ENCODE measurements at regions not wholly inside any gene's neighbourhood (a gene's known extent, or its start where the extent isn't known, plus 50 kb on each side); places are given as distances from the start of the nearest gene placed in this dataset.

- no peak overlapping the region for H2AFZ ChIP-seq (ENCODE audit: insufficient read depth, low read length, poor library complexity)
- no peak overlapping the region for H4K12ac ChIP-seq (ENCODE audit: low read depth, low read length)
- H3K9ac ChIP-seq (ENCODE audit: low read length) = no peak overlapping the region
- no peak overlapping the region for H3K27ac ChIP-seq (ENCODE audit: low read depth, low read length)
- no peaks in the 10 kb centered on the region for H3K4me1 ChIP-seq (ENCODE audit: control insufficient read depth in 1 of 2, insufficient read depth in 2 of 2, low read length in 2 of 2)
- no peak overlapping the region for H3K18ac ChIP-seq (ENCODE audit: low read length)
- no peak overlapping the region for H2AK5ac ChIP-seq (ENCODE audit: low read length)
- H3K4me3 ChIP-seq (ENCODE audit: low read depth, low read length) = no peak overlapping the region
- no peaks in the 10 kb centered on the region for H3K36me3 ChIP-seq (ENCODE audit: control insufficient read depth in 1 of 2, insufficient read depth in 2 of 2, low read length in 2 of 2)
- no peak overlapping the region for H4K8ac ChIP-seq (ENCODE audit: low read depth, low read length)
- no peaks in the 10 kb centered on the region for H3K9me3 ChIP-seq (ENCODE audit: insufficient read depth, low read depth, low read length)
- H3K27me3 ChIP-seq (ENCODE audit: insufficient read depth, low read length) = no peaks in the 10 kb centered on the region
- H3K79me1 ChIP-seq (ENCODE audit: low read length) = no peaks in the 10 kb centered on the region
- no peak overlapping the region for H2BK5ac ChIP-seq (ENCODE audit: low read depth, low read length, poor library complexity)
- H2BK12ac ChIP-seq (ENCODE audit: low read length) = no peak overlapping the region
- no peak overlapping the region for H4K91ac ChIP-seq (ENCODE audit: low read depth, low read length)
- no peak overlapping the region for H3K23ac ChIP-seq (ENCODE audit: low read length)
- DNase-seq = no peak
- WGBS (ENCODE audit: extremely low coverage, insufficient coverage, insufficient read length) = no CpG with 5 or more reads among the region's 3 CpGs
- no peak overlapping the region for H3K14ac ChIP-seq (ENCODE audit: low read length)
- H3K4me2 ChIP-seq (ENCODE audit: low read length) = no peak overlapping the region
- no peak overlapping the region for H3K4ac ChIP-seq (ENCODE audit: low read depth, low read length)
- no peaks in the 10 kb centered on the region for H3K79me2 ChIP-seq (ENCODE audit: control insufficient read depth, insufficient read depth, low read length, poor library complexity)
- H2BK120ac ChIP-seq (ENCODE audit: insufficient read depth, low read length, poor library complexity) = no peak overlapping the region
These were observed 178.7 kb upstream of the RSPO3 start for GRCh38 chr6:126939784-126940183.

DNA sequence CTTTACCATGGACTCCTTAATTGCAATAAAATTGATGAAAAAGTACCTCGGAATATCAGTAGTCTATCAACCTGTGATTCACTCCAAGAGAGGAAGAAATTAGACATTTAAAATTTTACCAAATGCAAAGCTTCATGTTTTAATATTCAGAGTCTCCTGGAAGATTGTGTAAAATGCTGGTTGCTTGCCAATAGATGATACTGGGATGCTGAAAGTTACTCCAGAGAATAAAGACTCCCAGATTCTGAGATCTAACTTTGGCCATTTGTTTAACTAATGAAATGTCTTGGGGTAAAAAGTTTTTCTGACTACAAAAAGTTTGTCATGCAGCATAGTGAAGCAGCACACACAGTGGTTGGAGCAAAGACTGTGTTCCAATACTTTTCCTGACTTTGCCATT, 176.7 kb upstream of the RSPO3 start:
- H4K12ac ChIP-seq (ENCODE audit: low read depth, low read length) = no peak overlapping the region
- H3K18ac ChIP-seq (ENCODE audit: low read length) = no peak overlapping the region
- H2BK5ac ChIP-seq (ENCODE audit: low read depth, low read length, poor library complexity) = no peak overlapping the region
- no peak overlapping the region for H2BK120ac ChIP-seq (ENCODE audit: insufficient read depth, low read length, poor library complexity)
- no peak overlapping the region for H4K91ac ChIP-seq (ENCODE audit: low read depth, low read length)
- no peak overlapping the region for H3K4me2 ChIP-seq (ENCODE audit: low read length)
- H3K9me3 ChIP-seq (ENCODE audit: insufficient read depth, low read depth, low read length) = no peaks in the 10 kb centered on the region
- no peak overlapping the region for H3K27ac ChIP-seq (ENCODE audit: low read depth, low read length)
- no peak overlapping the region for H3K9ac ChIP-seq (ENCODE audit: low read length)
- no peak overlapping the region for H2AK5ac ChIP-seq (ENCODE audit: low read length)
- H2BK12ac ChIP-seq (ENCODE audit: low read length) = no peak overlapping the region
- no peak overlapping the region for H3K4me3 ChIP-seq (ENCODE audit: low read depth, low read length)
- H3K23ac ChIP-seq (ENCODE audit: low read length) = no peak overlapping the region
- H3K4ac ChIP-seq (ENCODE audit: low read depth, low read length) = no peak overlapping the region
- no peaks in the 10 kb centered on the region for H3K36me3 ChIP-seq (ENCODE audit: control insufficient read depth in 1 of 2, insufficient read depth in 2 of 2, low read length in 2 of 2)
- WGBS (ENCODE audit: extremely low coverage, insufficient coverage, insufficient read length) = no CpG with 5 or more reads among the region's 1 CpG
- no peak overlapping the region for H2AFZ ChIP-seq (ENCODE audit: insufficient read depth, low read length, poor library complexity)
- no peaks in the 10 kb centered on the region for H3K27me3 ChIP-seq (ENCODE audit: insufficient read depth, low read length)
- no peaks in the 10 kb centered on the region for H3K79me2 ChIP-seq (ENCODE audit: control insufficient read depth, insufficient read depth, low read length, poor library complexity)
- no peak overlapping the region for H3K14ac ChIP-seq (ENCODE audit: low read length)
- no peaks in the 10 kb centered on the region for H3K79me1 ChIP-seq (ENCODE audit: low read length)
- no peaks in the 10 kb centered on the region for H3K4me1 ChIP-seq (ENCODE audit: control insufficient read depth in 1 of 2, insufficient read depth in 2 of 2, low read length in 2 of 2)
- H4K8ac ChIP-seq (ENCODE audit: low read depth, low read length) = no peak overlapping the region
- DNase-seq = no peak

DNA sequence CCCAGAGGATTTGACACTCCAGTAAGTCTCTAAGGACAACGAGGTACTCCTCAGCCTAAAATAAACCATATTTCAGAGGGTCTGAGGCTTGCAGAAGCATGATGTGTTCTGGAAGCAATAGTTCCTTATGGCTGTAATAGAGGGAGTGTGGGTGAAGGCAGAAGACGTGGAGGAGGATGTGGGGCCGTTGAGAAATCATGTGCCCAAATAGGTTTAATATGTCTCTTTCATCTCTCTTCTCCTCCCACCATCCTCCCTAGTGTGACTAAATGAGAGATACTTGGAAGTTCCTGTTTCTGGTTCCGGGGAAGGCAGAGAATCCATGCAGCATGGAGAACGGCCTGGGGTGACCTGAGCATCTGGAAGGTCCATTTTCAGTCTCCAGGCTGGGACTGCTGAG, 174.0 kb upstream of the RSPO3 start:
- WGBS (ENCODE audit: extremely low coverage, insufficient coverage, insufficient read length) = no CpG with 5 or more reads among the region's 5 CpGs
- H3K27me3 ChIP-seq (ENCODE audit: insufficient read depth, low read length) = no peaks in the 10 kb centered on the region
- no peak overlapping the region for H3K4ac ChIP-seq (ENCODE audit: low read depth, low read length)
- H4K91ac ChIP-seq (ENCODE audit: low read depth, low read length) = no peak overlapping the region
- H2AFZ ChIP-seq (ENCODE audit: insufficient read depth, low read length, poor library complexity) = no peak overlapping the region
- H3K27ac ChIP-seq (ENCODE audit: low read depth, low read length) = no peak overlapping the region
- no peak overlapping the region for H4K12ac ChIP-seq (ENCODE audit: low read depth, low read length)
- no peak overlapping the region for H4K8ac ChIP-seq (ENCODE audit: low read depth, low read length)
- H3K4me1 ChIP-seq (ENCODE audit: control insufficient read depth in 1 of 2, insufficient read depth in 2 of 2, low read length in 2 of 2) = no peaks in the 10 kb centered on the region
- no peak for DNase-seq
- H2BK12ac ChIP-seq (ENCODE audit: low read length) = no peak overlapping the region
- H3K9ac ChIP-seq (ENCODE audit: low read length) = no peak overlapping the region
- H3K9me3 ChIP-seq (ENCODE audit: insufficient read depth, low read depth, low read length) = no peaks in the 10 kb centered on the region
- H2BK5ac ChIP-seq (ENCODE audit: low read depth, low read length, poor library complexity) = no peak overlapping the region
- no peak overlapping the region for H3K4me2 ChIP-seq (ENCODE audit: low read length)
- no peak overlapping the region for H3K18ac ChIP-seq (ENCODE audit: low read length)
- no peak overlapping the region for H3K23ac ChIP-seq (ENCODE audit: low read length)
- H3K14ac ChIP-seq (ENCODE audit: low read length) = no peak overlapping the region
- no peak overlapping the region for H2AK5ac ChIP-seq (ENCODE audit: low read length)
- H3K4me3 ChIP-seq (ENCODE audit: low read depth, low read length) = no peak overlapping the region
- H2BK120ac ChIP-seq (ENCODE audit: insufficient read depth, low read length, poor library complexity) = no peak overlapping the region
- no peaks in the 10 kb centered on the region for H3K36me3 ChIP-seq (ENCODE audit: control insufficient read depth in 1 of 2, insufficient read depth in 2 of 2, low read length in 2 of 2)
- H3K79me1 ChIP-seq (ENCODE audit: low read length) = no peaks in the 10 kb centered on the region
- H3K79me2 ChIP-seq (ENCODE audit: control insufficient read depth, insufficient read depth, low read length, poor library complexity) = no peaks in the 10 kb centered on the region

- Histone ChIP-seq H2AK5ac (ENCODE audit: low read length) (no peak overlapping the region), H3K4me3 (ENCODE audit: low read depth, low read length) (no peak overlapping the region), H3K79me2 (ENCODE audit: control insufficient read depth, insufficient read depth, low read length, poor library complexity) (no peaks in the 10 kb centered on the region), H3K4me2 (ENCODE audit: low read length) (no peak overlapping the region), H3K18ac (ENCODE audit: low read length) (no peak overlapping the region), H3K9me3 (ENCODE audit: insufficient read depth, low read depth, low read length) (no peaks in the 10 kb centered on the region), H3K4ac (ENCODE audit: low read depth, low read length) (no peak overlapping the region), H3K36me3 (ENCODE audit: control insufficient read depth in 1 of 2, insufficient read depth in 2 of 2, low read length in 2 of 2) (no peaks in the 10 kb centered on the region), H3K79me1 (ENCODE audit: low read length) (no peaks in the 10 kb centered on the region), H2BK5ac (ENCODE audit: low read depth, low read length, poor library complexity) (no peak overlapping the region), H2BK12ac (ENCODE audit: low read length) (no peak overlapping the region), H3K4me1 (ENCODE audit: control insufficient read depth in 1 of 2, insufficient read depth in 2 of 2, low read length in 2 of 2) (no peaks in the 10 kb centered on the region), H4K8ac (ENCODE audit: low read depth, low read length) (no peak overlapping the region), H3K9ac (ENCODE audit: low read length) (no peak overlapping the region), H2BK120ac (ENCODE audit: insufficient read depth, low read length, poor library complexity) (no peak overlapping the region), H4K12ac (ENCODE audit: low read depth, low read length) (no peak overlapping the region), H3K14ac (ENCODE audit: low read length) (no peak overlapping the region), H2AFZ (ENCODE audit: insufficient read depth, low read length, poor library complexity) (no peak overlapping the region), H4K91ac (ENCODE audit: low read depth, low read length) (no peak overlapping the region), H3K27me3 (ENCODE audit: insufficient read depth, low read length) (no peaks in the 10 kb centered on the region), H3K27ac (ENCODE audit: low read depth, low read length) (no peak overlapping the region), H3K23ac (ENCODE audit: low read length) (no peak overlapping the region)
- no CpG with 5 or more reads among the region's 4 CpGs for WGBS (ENCODE audit: extremely low coverage, insufficient coverage, insufficient read length)
- no peak for DNase-seq
These were observed 173.3 kb upstream of the RSPO3 start for GRCh38 chr6:126945150-126945685.

All from trophoblast cell (in vitro differentiated cells and primary cell).